CD4-positive, alpha-beta T cell (primary cell): ENCODE measurements at regions not wholly inside any gene's neighbourhood (a gene's known extent, or its start where the extent isn't known, plus 50 kb on each side); places are given as distances from the start of the nearest gene placed in this dataset.
"Not testable (repeated sequence)": the region's sequence is repeated elsewhere in the genome, so short reads cannot be mapped to it uniquely, and the experiment has no call there.

Source experiments
- ATAC-seq: fragments of 200-7000 bp; cut with Tn5 transposase; one replicate; pipeline ENCODE4 v1.10.0; 2022; ENCODE audit warnings: mild to moderate bottlenecking; ENCODE audit not compliant: poor library complexity
- CTCF ChIA-PET: fragments of 350-600 bp; sonication (Branson Sonifier 250); formaldehyde crosslinking; loops from one replicate; lab custom pipeline; 2021; ENCODE audit warnings: antibody characterized with exemption, inconsistent platforms; lab: Charles Lee
- POLR2A ChIA-PET: fragments of 350-600 bp; sonication (Branson Sonifier 250); formaldehyde crosslinking; loops from one replicate; lab custom pipeline; 2021; ENCODE audit warnings: antibody characterized with exemption, inconsistent platforms; lab: Charles Lee
- DNase-seq, 14 experiments: peaks; one replicate each; pipeline ENCODE4 v3.0.0-alpha.2; 2013 to 2020; ENCODE audit warnings: mixed read lengths in 2 of 14
- H3K27ac ChIP-seq, 2 donors: one replicate each; pipeline versions ENCODE4 v1.5.1 to v1.7.0; 2013; ENCODE audit warnings: low read length in 2 of 2, low read depth in 1 of 2, mild to moderate bottlenecking in 1 of 2
- H3K27me3 ChIP-seq, 2 experiments: 1 replicate in 1 of 2; 2 replicates in 1 of 2; pipeline versions ENCODE4 v1.6.1 to v1.7.0; 2013; ENCODE audit warnings: low read length in 2 of 2, control low read depth in 1 of 2, mild to moderate bottlenecking in 1 of 2, moderate library complexity in 1 of 2; ENCODE audit not compliant: insufficient read depth in 2 of 2, control insufficient read depth in 1 of 2
- H3K36me3 ChIP-seq: one replicate; pipeline ENCODE4 v1.6.1; 2013; ENCODE audit warnings: low read length, control low read depth; ENCODE audit not compliant: insufficient read depth
- H3K4me1 ChIP-seq: one replicate; pipeline ENCODE4 v1.6.1; 2013; ENCODE audit warnings: low read length, control low read depth; ENCODE audit not compliant: insufficient read depth
- H3K4me3 ChIP-seq: one replicate; pipeline ENCODE4 v1.5.1; 2013; ENCODE audit warnings: mild to moderate bottlenecking, low read length, moderate library complexity
- H3K9me3 ChIP-seq, 2 experiments: 1 replicate in 1 of 2; 2 replicates in 1 of 2; pipeline versions ENCODE4 v1.6.1 to v1.7.0; 2013; ENCODE audit warnings: low read length in 2 of 2, mild to moderate bottlenecking in 2 of 2, control low read depth in 1 of 2, moderate library complexity in 1 of 2; ENCODE audit not compliant: control insufficient read depth in 1 of 2, insufficient read depth in 1 of 2
- H3K27ac Mint-ChIP-seq: one replicate; pipeline ENCODE4 v1.8.0; 2020; ENCODE audit warnings: mixed read lengths
- H3K27me3 Mint-ChIP-seq: one replicate; pipeline ENCODE4 v1.8.0; 2021; ENCODE audit warnings: mixed read lengths
- H3K36me3 Mint-ChIP-seq: one replicate; pipeline ENCODE4 v1.8.0; 2021; ENCODE audit warnings: low read depth, mixed read lengths
- H3K4me1 Mint-ChIP-seq: one replicate; pipeline ENCODE4 v1.8.0; 2021; ENCODE audit warnings: low read depth, mixed read lengths
- H3K4me3 Mint-ChIP-seq: one replicate; pipeline ENCODE4 v1.8.0; 2020; ENCODE audit warnings: mild to moderate bottlenecking, mixed read lengths
- H3K9me3 Mint-ChIP-seq: one replicate; pipeline ENCODE4 v1.8.0; 2020; ENCODE audit warnings: mixed read lengths
- intact Hi-C, 2 experiments: fragments of 100-400 bp; cut with DNase I in 1 of 2; cut with micrococcal nuclease in 1 of 2; formaldehyde crosslinking; loops; one replicate each; pipeline versions ENCODE4 v1.15.1 to v1.9.0; 2023 to 2025; cut with DNase I, micrococcal nuclease
- TF ChIP-seq, protein P1 (sequence below): fragments of 200-600 bp; IDR thresholded peaks from one replicate; pipeline ENCODE4 v1.8.0; 2022; ENCODE audit warnings: antibody characterized with exemption, mild to moderate bottlenecking

DNA sequence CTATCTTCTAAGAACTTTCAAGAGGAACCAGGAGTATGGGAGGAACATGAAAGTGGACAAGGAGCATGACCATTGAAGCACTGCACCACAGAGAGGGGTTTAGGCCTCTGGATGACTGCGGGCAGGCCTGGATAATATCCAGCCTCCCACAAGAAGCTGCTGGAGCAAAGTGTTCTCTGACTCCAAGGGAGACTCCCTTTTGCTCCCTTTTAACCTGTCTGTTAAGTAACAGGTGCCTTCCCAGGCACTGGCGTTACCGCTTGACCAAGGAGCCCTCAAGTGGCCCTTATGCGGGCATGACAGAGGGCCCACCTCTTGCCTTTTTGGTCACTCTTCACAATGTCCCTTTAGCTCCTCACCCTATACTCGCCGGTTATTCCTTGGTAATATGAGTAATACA, 666.2 kb downstream of the SLITRK6 start:
- Histone ChIP-seq H3K4me1 (no peaks in the 10 kb centered on the region), H3K36me3 (no peaks in the 10 kb centered on the region), H3K27ac (no peak overlapping the region), H3K9me3 (peaks cover 0 to 3% of the 10 kb centered on the region in 2 experiments), H3K27me3 (no peaks in the 10 kb centered on the region), H3K4me3 (no peak overlapping the region)
- intact Hi-C loops: no loop called here
- ATAC-seq (no peak), DNase-seq (no peak)
- H3K9me3 Mint-ChIP-seq: peaks cover 2% of the 10 kb centered on the region
- POLR2A ChIA-PET: no interaction called here
- H3K4me3 Mint-ChIP-seq: no peak overlapping the region
- H3K27me3 Mint-ChIP-seq: no peaks in the 10 kb centered on the region
- CTCF ChIA-PET: no interaction called here
- H3K27ac Mint-ChIP-seq: no peak overlapping the region
- no peaks in the 10 kb centered on the region for H3K4me1 Mint-ChIP-seq
- TF ChIP-seq, protein P1, sequence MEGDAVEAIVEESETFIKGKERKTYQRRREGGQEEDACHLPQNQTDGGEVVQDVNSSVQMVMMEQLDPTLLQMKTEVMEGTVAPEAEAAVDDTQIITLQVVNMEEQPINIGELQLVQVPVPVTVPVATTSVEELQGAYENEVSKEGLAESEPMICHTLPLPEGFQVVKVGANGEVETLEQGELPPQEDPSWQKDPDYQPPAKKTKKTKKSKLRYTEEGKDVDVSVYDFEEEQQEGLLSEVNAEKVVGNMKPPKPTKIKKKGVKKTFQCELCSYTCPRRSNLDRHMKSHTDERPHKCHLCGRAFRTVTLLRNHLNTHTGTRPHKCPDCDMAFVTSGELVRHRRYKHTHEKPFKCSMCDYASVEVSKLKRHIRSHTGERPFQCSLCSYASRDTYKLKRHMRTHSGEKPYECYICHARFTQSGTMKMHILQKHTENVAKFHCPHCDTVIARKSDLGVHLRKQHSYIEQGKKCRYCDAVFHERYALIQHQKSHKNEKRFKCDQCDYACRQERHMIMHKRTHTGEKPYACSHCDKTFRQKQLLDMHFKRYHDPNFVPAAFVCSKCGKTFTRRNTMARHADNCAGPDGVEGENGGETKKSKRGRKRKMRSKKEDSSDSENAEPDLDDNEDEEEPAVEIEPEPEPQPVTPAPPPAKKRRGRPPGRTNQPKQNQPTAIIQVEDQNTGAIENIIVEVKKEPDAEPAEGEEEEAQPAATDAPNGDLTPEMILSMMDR: no peak
- no peaks in the 10 kb centered on the region for H3K36me3 Mint-ChIP-seq

GRCh38 chr13:85123501-85123900, 675.7 kb downstream of the SLITRK6 start:
- CTCF ChIA-PET, H3K4me1 Mint-ChIP-seq, H3K9me3 ChIP-seq, H3K27ac Mint-ChIP-seq, H3K4me3 ChIP-seq, DNase-seq, H3K27ac ChIP-seq, intact Hi-C loops, H3K27me3 Mint-ChIP-seq, H3K36me3 ChIP-seq, H3K27me3 ChIP-seq, H3K4me1 ChIP-seq, H3K9me3 Mint-ChIP-seq, ATAC-seq, H3K36me3 Mint-ChIP-seq, POLR2A ChIA-PET, H3K4me3 Mint-ChIP-seq: not testable (repeated sequence)

GRCh38 chr13:85108356-85108755, 690.9 kb downstream of the SLITRK6 start:
- intact Hi-C loops: no loop called here
- ChIA-PET POLR2A (no interaction called here), CTCF (no interaction called here)
- H3K4me1 Mint-ChIP-seq: no peaks in the 10 kb centered on the region
- TF ChIP-seq, protein P1: no peak
- peaks cover 3% of the 10 kb centered on the region for H3K9me3 Mint-ChIP-seq
- ATAC-seq (no peak), DNase-seq (no peak)
- H3K4me3 Mint-ChIP-seq: no peak overlapping the region
- Histone ChIP-seq H3K4me1 (no peaks in the 10 kb centered on the region), H3K27me3 (no peaks in the 10 kb centered on the region), H3K36me3 (no peaks in the 10 kb centered on the region), H3K4me3 (no peak overlapping the region), H3K9me3 (peaks cover 0 to 9% of the 10 kb centered on the region in 2 experiments), H3K27ac (no peak overlapping the region)
- no peaks in the 10 kb centered on the region for H3K27me3 Mint-ChIP-seq
- no peaks in the 10 kb centered on the region for H3K36me3 Mint-ChIP-seq
- no peak overlapping the region for H3K27ac Mint-ChIP-seq

DNA sequence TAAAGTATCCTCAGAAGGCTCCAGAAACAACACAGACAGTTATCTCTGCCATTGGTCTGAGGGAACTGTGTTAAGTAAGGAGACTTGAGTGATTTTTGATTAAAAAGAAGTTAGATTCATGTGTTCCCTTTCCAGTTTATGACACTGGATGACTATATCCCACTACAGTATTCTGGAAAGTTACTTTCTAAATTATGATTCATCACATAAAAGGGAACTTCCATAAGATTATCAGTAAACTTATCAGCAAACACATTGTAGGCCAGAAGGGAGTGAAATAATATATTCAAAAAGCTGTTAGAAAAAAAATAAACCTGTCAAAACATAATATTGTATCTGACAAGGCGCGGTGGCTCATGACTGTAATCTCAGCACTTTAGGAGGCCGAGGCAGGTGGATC, 700.0 kb downstream of the SLITRK6 start:
- Histone ChIP-seq H3K27me3 (no peaks in the 10 kb centered on the region), H3K9me3 (peaks cover 4% of the 10 kb centered on the region in 2 experiments), H3K4me3 (no peak overlapping the region), H3K27ac (no peak overlapping the region), H3K4me1 (no peaks in the 10 kb centered on the region), H3K36me3 (no peaks in the 10 kb centered on the region)
- Mint-ChIP-seq H3K4me1 (no peaks in the 10 kb centered on the region), H3K36me3 (no peaks in the 10 kb centered on the region), H3K27ac (no peak overlapping the region), H3K9me3 (no peaks in the 10 kb centered on the region), H3K4me3 (no peak overlapping the region), H3K27me3 (no peaks in the 10 kb centered on the region)
- DNase-seq (no peak), ATAC-seq (no peak)
- intact Hi-C loops: no loop called here
- CTCF ChIA-PET: no interaction called here
- TF ChIP-seq, protein P1: no peak
- POLR2A ChIA-PET: no interaction called here
